ENCODE measurements at regions not wholly inside any gene's neighbourhood (a gene's known extent, or its start where the extent isn't known, plus 50 kb on each side); places are given as distances from the start of the nearest gene placed in this dataset.

GRCh38 chr11:64428693-64429092 lies 69.7 kb downstream of the RPS6KA4 start:
- intact Hi-C loops (cut with DNase I): no loop called here
- peak in 1 of 10 donors; percentile 49 for DNase-seq

GRCh38 chr11:64429970-64430369 lies 71.0 kb downstream of the RPS6KA4 start:
- peak in 1 of 10 donors; percentile 42 for DNase-seq
- intact Hi-C loops (cut with DNase I): no loop called here

GRCh38 chr11:64430645-64431044 lies 71.7 kb downstream of the RPS6KA4 start:
- intact Hi-C loops (cut with DNase I): no loop called here
- DNase-seq: peak in 1 of 10 donors; percentile 50

- peak in 1 of 10 donors; percentile 67 for DNase-seq
Observed at GRCh38 chr11:64436000-64436399, 77.0 kb downstream of the RPS6KA4 start.

GRCh38 chr11:64437426-64437825 lies 78.5 kb downstream of the RPS6KA4 start:
- peak in 1 of 10 donors; percentile 37 for DNase-seq
- intact Hi-C loops (cut with DNase I): loop anchor here (5.0 kb wide), 1 partner anchor 45 kb away; no protein-coding TSS in a partner anchor

More at GRCh38 chr11:64436000-64436399, 77.0 kb downstream of the RPS6KA4 start:
- intact Hi-C loops (cut with DNase I): loop anchor here (5.0 kb wide), 1 partner anchor 44 kb away; no protein-coding TSS in a partner anchor

GRCh38 chr11:64438986-64439771 lies 80.2 kb downstream of the RPS6KA4 start:
- peak in 2 of 10 donors; percentile 34 to 57 for DNase-seq
- intact Hi-C loops (cut with DNase I): loop anchor here (5.0 kb wide), 1 partner anchor 47 kb away; no protein-coding TSS in a partner anchor

GRCh38 chr11:64439772-64440491 lies 81.0 kb downstream of the RPS6KA4 start:
- intact Hi-C loops (cut with DNase I): loop anchor here (5.0 kb wide), 1 partner anchor 48 kb away; no protein-coding TSS in a partner anchor
- peak in 1 of 10 donors; percentile 37 for DNase-seq

- DNase-seq: peak in 1 of 10 donors; percentile 15
- intact Hi-C loops (cut with DNase I): no loop called here
Observed at GRCh38 chr11:64441127-64441526, 82.2 kb downstream of the RPS6KA4 start.

- peak in 2 of 10 donors; percentile 35 to 58 for DNase-seq
Observed at GRCh38 chr11:64443001-64443400, 84.0 kb downstream of the RPS6KA4 start.

GRCh38 chr11:64444838-64445441 lies 86.0 kb downstream of the RPS6KA4 start:
- intact Hi-C loops (cut with DNase I): no loop called here

More at GRCh38 chr11:64443001-64443400, 84.0 kb downstream of the RPS6KA4 start:
- intact Hi-C loops (cut with DNase I): no loop called here

GRCh38 chr11:64445651-64446050 lies 86.7 kb downstream of the RPS6KA4 start:
- peak in 2 of 10 donors; percentile 20 to 23 for DNase-seq

More at GRCh38 chr11:64444838-64445441, 86.0 kb downstream of the RPS6KA4 start:
- peak in 2 of 10 donors; percentile 39 to 63 for DNase-seq

GRCh38 chr11:64447831-64448598 lies 89.1 kb downstream of the RPS6KA4 start:
- intact Hi-C loops (cut with DNase I): loop anchor here (1.0 kb wide), 1 partner anchor 205 kb away; no protein-coding TSS in a partner anchor

More at GRCh38 chr11:64445651-64446050, 86.7 kb downstream of the RPS6KA4 start:
- intact Hi-C loops (cut with DNase I): no loop called here

GRCh38 chr11:64448599-64449380 lies 89.8 kb downstream of the RPS6KA4 start:
- intact Hi-C loops (cut with DNase I): loop anchor here (1.0 kb wide), 1 partner anchor 205 kb away; no protein-coding TSS in a partner anchor
- peak; percentile 60 to 98 (median 84) for DNase-seq

More at GRCh38 chr11:64447831-64448598, 89.1 kb downstream of the RPS6KA4 start:
- DNase-seq: peak in 7 of 10 donors; percentile 20 to 89 (median 30)

- intact Hi-C loops (cut with DNase I): no loop called here
- peak in 9 of 10 donors; percentile 17 to 92 (median 62) for DNase-seq
Observed at GRCh38 chr11:64449381-64450167, 90.6 kb downstream of the RPS6KA4 start.

GRCh38 chr11:64450168-64450560 lies 91.2 kb downstream of the RPS6KA4 start:
- intact Hi-C loops (cut with DNase I): no loop called here
- DNase-seq: peak in 1 of 10 donors; percentile 24

- DNase-seq: peak in 3 of 10 donors; percentile 1 to 25 (median 10)
- intact Hi-C loops (cut with DNase I): no loop called here
Observed at GRCh38 chr11:64451856-64452255, 92.9 kb downstream of the RPS6KA4 start.

- DNase-seq: peak in 3 of 10 donors; percentile 16 to 29 (median 18)
- intact Hi-C loops (cut with DNase I): no loop called here
Observed at GRCh38 chr11:64453466-64453865, 94.5 kb downstream of the RPS6KA4 start.

Data from posterior cingulate gyrus (tissue), 11 donors.